B cell (primary cell): ENCODE measurements at regions not wholly inside any gene's neighbourhood (a gene's known extent, or its start where the extent isn't known, plus 50 kb on each side); places are given as distances from the start of the nearest gene placed in this dataset.

ENCODE experiments used
- CTCF ChIP-seq: fragments of 200-600 bp; IDR thresholded peaks from one replicate; pipeline ENCODE4 v1.8.0; 2022; ENCODE audit warnings: antibody characterized with exemption, mild to moderate bottlenecking
- EZH2 ChIP-seq: IDR thresholded peaks from 2 replicates; pipeline ENCODE4 v1.6.1; 2012; ENCODE audit warnings: borderline replicate concordance, low read depth, mild to moderate bottlenecking, moderate library complexity, low read length; ENCODE audit not compliant: insufficient read depth, poor library complexity, severe bottlenecking

GRCh38 chr2:45172142-45172541 is 162.9 kb upstream of the SIX2 start:
- TF ChIP-seq CTCF = no peak
- no peak for TF ChIP-seq EZH2
